GM21825 (cell line): ENCODE measurements at regions not wholly inside any gene's neighbourhood (a gene's known extent, or its start where the extent isn't known, plus 50 kb on each side); places are given as distances from the start of the nearest gene placed in this dataset.
"Not testable (repeated sequence)": the region's sequence is repeated elsewhere in the genome, so short reads cannot be mapped to it uniquely, and the experiment has no call there.

ENCODE experiments used
- ATAC-seq: cut with Tn5 transposase; IDR thresholded peaks from one replicate; pipeline ENCODE4 v1.9.1; 2021; ENCODE audit warnings: mild to moderate bottlenecking, moderate library complexity; ENCODE audit not compliant: unreplicated experiment

DNA sequence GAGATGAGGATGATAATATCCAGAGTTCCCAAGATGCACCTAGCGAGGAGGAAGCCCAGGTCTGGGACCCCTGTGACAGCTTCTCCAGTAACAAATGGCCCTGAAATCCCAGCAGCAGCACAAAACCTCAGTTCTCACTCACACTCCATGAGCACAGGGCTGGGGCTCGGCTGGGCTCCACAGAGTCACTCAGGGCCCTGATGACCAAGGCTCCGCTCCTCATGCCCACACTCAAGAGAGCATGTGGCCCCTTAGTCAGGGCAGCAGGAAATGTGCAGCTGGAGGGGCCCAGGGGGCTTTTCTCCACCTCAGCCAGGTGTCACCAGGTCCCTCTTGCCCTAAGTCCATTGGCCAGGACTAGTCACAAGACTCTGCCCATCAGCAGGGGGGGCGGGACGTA is 242.7 kb upstream of the SFSWAP start:
- ATAC-seq = no peak

DNA sequence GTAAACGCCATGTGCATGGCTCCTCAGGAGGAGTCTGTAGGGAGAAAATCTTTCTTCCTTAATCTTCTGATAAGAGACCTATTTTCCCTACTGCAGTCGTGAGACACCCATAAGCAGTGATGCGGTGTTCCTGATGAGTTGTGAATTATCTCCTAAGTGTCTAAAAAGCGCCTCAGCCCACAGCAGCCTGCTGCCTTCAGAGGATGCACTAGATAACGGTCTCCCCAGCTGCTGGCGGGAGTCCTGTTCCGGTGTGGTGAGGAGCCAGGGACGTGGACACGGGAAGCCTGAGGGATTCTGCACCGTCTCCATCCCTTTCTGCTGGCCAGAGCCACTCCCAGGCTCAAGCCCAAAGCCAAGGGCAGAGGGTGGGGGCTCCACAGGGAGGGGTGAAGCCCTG is 240.9 kb upstream of the SFSWAP start:
- not testable (repeated sequence) for ATAC-seq

DNA sequence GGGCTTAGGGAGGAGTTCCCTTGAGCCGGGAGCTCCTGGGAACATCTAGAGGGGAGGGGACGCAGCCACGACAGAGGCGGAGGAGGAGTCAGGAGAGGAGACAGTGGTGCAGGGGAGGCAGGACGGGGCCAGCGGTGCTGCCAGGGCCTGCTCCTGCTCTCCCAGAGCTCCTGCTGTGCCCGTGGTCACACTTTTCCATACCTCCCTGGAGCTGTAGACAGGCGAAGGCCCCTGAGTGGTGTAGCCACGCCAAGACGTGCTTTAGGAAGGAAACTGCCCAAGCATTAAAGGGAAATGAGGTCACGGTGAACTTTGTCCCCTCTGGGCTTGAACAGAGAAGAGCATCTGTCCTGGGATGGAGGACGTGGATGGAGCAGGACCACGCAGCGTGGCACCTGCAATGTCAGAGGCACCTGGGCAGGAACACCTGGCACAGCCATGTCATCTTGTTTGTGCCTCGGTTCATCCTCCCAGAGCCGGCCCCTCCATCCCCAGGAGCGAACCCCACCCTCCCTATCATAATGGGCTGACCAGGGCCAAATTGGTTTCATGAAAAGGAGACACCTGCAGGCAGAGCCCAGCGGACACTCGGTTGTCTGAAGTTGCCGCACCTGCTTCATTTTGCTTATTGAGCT is 239.5 kb upstream of the SFSWAP start:
- ATAC-seq = no peak

DNA sequence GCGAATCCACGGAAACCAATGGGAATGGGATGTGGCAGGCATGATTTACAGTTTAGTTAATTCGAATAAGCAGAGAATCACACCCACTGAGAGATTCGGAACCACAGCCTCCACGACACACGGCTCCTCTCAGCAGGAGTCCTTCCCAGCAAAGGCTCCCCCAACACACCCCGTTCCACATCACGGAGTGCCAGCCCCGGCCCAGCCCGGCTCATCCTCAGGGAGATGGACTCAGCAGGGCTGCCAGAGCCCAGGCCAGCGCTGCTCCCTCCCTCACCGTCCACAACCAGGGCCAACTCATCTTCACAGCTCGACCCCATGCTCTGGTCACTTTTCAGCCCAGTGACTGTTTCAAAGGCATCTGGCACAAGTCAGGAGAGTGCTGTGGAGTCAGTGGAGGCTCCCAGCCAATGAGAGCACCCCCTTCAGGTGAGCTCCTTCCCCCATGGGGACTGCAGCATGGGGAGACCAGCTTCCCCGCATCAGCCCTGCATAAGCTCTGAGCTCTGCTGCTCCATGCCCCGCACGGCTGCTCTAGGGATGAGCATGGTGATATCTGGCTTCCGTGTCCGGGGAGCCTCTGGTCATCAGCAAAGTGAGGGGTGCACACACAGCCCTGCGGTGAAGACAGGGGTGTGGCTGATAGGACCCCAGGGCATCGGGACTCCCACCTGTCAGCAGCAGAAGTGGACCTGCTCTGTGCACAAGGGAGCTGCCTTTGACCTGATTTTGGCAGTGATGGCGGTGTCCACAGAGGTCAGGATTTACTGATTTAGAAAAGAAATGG is 238.8 kb upstream of the SFSWAP start:
- no peak for ATAC-seq

DNA sequence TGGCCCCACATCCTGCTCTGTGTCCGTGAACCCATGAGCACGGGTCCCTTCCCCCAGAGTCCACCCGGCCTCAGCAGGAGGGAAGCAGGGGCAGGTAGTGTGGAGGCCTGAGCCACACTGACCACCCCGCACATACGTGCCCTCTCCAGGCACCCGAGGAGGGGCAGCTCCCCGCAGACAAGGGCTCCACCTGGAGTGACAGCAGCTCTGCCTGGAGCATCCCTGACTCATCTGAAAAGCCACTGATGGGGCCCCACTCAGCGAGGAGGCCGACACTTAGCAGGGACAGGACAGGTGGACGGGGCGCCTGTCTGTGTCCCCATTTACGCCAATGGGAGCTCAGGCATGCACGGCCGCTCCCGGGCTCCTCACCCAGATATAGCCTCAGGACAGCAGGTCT is 237.6 kb upstream of the SFSWAP start:
- ATAC-seq = no peak

DNA sequence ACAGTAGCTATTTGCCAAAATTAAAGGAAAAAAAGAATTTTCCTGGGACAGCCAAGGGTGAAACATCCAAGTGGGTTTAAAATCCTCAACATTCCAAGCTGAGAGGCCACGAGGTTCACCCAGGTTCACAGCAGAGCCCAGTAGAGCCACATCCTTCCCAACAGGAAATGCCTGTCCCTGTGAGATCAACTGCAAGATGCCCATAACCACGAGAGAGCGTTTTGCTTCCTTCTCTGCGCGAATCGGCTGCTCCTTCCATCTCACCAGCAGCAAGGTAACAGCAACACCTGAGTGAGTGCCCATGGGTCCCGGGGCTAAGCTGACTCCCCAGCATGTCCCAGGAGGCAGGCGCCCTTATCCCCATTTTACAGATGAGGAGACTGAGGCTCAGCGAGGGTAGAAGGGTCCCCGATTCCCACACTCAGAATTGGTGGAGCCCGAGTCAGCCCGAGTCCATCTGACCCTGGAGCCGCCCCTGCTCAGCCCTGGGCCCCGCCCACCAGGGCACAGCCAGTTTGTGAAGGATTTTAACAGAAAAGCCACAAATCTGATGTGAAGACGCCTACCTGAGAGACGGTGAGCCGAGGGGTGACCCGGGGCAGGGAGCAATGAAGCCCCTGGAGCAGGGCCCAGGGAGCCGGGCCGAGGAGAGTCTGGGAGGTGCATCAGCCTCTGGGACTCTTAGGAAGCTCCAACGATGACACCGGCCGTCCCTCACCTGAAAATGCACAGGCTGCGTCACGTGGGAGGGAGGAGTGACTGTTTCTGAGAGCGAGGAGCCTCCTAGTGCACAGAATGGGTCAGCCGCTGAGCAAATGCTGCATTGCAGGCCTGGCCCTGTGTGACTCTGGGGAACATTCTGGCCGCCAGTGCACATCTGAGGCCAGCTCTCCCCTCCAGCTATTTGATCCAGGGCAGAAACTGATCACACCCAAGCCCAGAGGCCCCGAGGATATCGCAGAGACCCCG is 236.9 kb upstream of the SFSWAP start:
- ATAC-seq = no peak

DNA sequence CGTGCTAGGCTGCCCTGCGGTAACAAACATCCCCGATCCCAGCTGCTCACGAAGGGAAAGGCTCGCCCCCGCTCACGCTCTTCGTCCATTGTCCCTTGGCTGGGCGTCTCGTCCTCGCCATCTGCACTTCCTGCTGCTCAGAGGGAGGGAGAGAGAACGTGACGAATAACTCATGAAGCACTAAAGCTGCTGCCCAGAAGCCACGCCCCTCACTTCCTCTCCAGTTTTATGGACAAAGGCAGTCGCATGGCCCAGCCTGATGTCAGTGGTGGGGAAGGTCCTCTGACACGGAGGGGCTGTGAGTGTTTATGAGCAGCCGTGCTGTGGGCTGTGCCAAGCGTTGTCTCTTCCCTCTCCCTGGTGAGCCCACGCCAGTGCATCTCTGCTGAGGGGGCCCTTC is 235.9 kb upstream of the SFSWAP start:
- ATAC-seq = not testable (repeated sequence)

DNA sequence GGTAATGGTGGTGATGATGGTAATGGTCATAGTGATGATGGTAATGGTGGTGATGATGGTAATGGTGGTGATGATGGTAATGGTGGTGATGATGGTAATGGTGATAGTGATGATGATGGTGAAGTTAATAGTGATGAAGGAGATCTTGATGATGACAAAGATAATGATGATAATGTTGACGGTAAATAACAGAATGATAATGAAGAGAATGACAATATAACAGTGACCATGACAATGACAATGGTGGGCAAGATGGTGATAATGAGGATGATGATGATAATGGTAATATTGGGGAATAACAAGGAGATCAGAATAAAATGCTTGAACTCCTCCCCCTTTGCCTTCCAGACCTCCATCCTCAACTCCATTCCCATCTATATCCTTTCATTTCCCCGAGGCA is 233.3 kb upstream of the SFSWAP start:
- no peak for ATAC-seq

DNA sequence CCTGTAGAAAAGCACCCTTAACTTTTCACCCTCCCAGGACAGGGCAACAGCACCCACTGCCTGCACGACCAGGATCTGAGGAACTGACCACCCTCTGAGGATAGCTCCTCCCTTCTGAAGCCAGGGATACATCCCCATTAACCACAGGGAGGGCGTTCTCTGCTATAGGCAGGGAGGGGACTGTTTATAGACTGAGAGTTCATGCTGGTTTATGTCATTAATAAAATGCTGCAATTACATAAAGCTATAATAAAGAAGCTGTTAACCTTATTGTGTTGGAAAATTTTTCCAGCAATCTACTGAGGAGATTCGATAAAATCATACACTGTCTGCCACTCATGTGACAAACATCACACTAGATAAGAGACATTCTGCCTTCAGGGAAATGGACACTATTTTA is 232.4 kb upstream of the SFSWAP start:
- no peak for ATAC-seq

DNA sequence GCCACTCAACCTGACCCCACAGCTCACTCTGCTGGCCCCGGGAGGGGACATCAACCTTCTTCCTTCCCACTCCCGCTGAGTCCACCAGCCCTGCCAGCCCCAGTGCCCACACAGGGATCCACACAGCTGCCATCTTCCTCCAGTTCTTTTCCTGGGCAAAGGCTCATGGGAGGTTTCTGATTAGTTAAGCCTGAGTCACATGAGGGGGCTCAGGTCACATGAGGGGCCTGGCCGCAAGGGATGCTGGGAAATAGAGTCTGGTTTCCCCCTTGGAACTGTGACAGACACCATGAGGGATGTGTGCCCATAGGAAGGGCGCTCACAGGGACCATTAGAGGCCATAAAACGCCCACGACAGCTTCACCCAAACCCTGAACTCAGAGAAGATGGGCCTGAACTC is 228.7 kb upstream of the SFSWAP start:
- ATAC-seq = no peak

DNA sequence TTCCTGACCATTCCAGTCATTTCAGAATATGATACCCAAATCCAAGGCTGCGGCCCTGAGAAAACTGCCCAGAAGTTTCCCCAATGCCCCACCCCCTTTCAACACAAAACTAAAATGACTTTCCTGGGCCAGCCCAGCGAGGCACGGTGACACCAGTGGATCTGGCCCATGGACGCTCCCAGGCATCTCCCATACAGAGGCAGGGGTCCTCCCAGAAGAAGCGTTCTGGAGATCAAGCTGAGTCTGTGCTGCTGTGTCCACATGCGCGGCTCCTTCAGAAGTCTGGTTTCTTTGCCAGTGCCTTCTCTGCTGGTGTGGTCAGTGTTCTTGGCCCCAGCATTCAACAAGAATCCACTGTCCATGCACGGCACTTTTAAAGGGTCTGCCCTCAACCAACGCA is 228.2 kb upstream of the SFSWAP start:
- no peak for ATAC-seq

DNA sequence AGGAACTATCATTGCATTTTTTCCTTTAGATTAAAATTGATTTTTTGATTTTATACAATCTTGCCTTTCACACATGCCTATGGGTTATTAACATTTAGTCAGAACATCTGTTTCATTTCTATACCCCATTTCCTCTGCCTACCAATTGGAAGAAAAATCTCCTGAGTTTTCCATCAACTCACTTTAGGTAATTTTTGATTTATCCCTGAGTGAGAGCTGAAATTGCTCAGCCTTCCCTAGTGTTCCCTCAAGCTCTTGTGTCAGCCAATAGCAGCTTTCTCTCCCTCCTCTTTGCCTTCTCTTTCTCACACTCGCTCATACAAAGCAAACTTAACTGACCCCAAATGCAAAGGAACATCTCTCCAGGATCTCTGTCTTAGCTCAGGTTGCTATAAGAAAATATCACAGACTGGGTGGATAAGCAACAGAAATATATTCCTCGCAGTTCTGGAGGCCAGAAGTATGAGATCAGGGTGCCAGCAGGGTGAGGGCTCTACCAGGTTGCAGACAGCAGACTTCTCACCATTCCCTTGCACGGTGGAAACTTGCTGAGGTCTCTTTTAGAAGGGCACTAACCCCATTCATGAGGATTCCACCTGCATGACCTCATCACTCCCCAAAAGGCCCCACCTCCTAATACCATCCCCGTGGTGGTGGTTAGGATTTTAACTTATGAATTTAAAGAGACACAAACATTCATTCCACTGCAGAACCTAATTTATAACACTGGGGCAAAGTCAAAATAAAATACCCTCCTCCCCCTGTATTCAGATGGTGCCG is 224.2 kb upstream of the SFSWAP start:
- no peak for ATAC-seq

DNA sequence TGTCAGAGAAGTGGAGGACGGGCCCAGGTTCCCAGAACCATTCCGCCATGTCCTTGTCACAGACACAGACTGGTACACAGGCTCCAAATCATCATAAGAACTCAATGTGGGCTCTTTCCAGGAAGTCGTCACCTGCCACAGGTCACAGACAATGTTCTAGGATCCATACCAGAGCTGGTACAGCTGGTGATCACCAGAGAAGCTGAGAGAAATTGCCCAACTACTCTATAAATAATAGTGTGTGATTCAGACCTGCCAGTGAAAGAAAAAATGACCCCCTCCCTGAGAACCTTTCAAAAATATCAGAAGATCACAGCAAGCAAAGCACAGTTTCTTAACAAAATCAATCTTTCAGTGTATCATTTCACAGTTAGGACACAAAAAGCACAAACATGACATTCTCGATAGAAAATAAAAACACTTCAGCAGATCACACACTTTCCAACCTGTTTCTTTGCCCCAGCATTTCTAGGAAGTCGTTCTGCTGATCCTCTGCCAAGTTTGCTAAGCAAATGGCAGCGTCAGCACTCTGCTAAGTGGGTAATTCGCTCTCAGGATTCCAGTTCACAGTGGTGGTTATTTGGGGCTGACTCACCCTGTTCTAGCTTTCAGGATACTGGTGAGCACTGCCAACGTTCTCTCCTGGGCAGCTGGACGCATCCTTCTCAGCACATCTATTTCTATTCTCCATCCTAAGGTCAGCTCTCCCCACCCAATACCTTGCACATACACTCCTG is 223.3 kb upstream of the SFSWAP start:
- no peak for ATAC-seq

DNA sequence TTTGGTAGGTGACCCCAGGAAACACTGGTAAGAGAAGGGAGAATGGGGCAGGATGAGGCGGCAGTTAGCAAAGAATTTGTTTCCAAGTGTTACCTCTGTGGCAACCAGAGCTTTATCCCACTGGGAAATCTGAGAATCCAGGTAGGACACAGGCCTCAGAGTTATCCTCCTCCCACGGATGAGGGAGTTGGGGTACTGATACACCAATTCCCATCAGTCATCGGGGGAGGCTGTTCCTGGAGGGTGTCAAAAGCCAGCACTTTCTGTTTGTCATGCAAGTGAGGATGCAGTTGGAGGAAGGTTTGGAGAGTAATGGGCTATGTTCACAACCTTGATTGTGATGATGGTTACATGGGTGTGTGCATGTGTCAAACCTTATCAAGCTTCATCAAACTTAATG is 221.2 kb upstream of the SFSWAP start:
- no peak for ATAC-seq

DNA sequence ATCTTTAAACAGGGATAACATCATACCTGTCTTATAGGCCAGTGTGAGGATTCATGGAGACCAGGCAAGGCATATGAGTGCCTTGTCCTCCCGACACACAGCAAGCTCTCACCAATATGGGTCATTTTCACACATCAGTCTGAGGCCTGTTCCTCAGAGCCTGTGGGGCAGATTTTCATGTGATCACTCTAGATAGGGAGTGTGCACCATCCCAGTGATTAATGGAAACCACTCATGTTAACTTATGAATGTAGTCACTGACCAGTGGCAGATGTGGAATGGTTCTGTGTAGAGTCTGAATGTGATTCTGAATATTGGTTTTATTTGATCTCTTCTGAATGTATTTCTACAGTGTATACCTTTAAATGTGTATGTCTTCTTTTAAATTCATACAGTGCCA is 219.7 kb upstream of the SFSWAP start:
- no peak for ATAC-seq

DNA sequence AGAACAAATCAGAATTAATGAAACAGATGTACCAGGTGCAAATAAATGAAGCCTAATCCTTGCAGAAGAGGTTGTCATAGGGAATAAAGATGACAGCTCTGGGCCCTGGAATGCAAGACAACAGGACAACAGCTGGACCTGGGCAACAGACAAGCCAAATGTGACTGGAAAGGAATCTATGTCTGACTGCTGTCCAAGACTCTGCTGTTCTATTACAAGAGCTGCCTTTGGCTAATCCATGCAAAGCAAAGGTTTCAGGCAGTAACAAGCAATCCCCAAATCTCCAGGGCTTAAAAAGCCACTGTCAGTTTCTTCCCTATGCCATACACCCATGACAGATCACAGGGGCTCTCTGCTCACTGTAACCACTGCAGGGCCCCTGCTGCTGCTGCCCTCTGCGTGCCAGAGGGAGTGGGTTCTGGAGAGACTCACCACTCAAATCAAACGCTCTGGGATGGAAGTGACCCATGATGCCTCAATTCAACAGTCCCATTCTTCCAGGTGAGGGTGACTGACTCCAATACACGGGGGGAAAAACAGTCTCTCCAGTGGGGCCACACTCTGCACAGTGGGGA is 218.9 kb upstream of the SFSWAP start:
- no peak for ATAC-seq

DNA sequence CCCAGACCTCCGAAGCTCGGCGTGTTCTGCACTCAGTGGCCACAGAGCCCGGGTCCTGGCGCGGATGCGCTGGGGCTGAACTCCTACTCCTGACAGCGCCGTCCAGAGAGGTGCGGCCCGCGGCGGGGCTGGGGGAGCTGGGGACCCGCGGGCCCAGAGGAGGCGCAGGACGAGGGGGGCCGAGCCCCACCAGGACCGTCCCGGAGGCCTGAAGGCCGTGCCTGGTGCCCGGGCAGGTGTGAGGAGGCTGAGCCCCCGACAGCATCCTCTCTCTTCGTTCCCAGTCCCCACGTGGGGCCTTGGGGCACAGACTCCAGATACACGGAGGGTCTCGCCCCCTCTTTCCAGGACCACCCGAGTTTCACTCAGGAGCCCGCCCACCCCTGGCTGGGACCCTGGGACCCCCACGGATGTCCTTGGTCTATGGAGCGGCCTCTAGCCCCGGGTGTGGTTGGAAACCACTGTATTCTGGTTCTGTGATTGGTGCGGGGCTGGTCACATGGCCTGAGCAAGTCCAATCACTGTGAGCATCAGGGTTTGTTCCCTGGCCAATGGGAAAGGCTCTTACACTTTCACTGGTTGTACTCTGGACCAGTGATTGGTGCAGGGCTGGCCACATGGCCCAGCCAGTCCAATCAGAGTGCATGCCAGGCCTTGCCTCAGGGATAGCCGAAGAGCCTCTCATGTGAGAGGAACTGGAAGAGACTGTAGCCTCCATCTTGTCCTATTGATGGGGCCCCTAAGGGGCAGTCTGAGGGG is 217.6 kb upstream of the SFSWAP start:
- no peak for ATAC-seq

DNA sequence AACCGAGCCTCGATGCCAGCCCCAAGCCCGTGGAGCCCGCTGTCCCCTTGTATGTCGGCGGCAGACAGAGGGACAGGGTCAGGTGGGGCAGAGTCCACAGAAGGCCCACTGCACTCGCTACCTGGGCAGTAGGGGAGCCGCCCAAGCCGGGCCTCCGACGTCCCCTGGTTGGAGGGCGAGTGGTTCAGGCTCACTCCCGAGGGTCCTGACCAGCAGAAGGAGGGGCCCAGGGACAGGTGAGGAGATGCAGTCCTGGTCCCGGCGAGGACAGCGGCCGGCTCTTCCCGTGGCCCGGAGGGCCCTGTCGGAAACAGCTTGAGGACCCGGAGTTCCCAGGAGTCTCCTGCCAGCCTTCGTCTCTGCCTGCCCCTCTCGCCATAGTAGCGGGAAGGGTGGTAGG is 216.7 kb upstream of the SFSWAP start:
- ATAC-seq = no peak
